Prostate gland (tissue), 2 donors: ENCODE measurements at regions not wholly inside any gene's neighbourhood (a gene's known extent, or its start where the extent isn't known, plus 50 kb on each side); places are given as distances from the start of the nearest gene placed in this dataset.

Source experiments
- POLR2AphosphoS5 ChIP-seq: sonication (generic); formaldehyde crosslinking; IDR thresholded peaks from one replicate; pipeline ENCODE4 v1.6.1; 2017; ENCODE audit warnings: antibody characterized with exemption
- TF ChIP-seq, protein P1 (sequence below), 4 experiments: fragments of 200-600 bp in 2 of 4; fragments of 450-650 bp in 2 of 4; sonication (generic) in 2 of 4; IDR thresholded peaks; 1 replicate in 3 of 4; 2 replicates in 1 of 4; pipeline ENCODE4 v1.5.1; 2016 to 2019; ENCODE audit warnings: antibody characterized with exemption in 4 of 4, mild to moderate bottlenecking in 2 of 4, moderate library complexity in 2 of 4

DNA sequence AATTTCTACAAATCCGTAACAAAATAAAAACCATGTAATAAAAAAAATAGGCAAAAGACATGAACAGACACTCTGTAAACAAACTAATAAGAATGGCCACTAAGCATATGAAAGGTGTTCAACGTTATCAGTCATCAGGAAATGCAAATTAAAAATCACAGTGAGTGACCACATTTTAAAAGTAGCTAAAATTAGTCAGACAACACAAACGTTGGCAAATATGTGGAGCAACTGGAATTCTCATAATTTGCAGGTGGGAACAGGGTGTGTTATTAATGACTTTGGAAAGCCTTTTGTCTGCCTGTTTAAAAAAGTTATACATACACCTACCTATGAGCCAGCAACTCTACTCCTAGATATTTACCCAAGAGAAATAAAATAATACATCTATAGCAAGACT, 164.4 kb downstream of the RMI1 start:
- TF ChIP-seq, protein P1, sequence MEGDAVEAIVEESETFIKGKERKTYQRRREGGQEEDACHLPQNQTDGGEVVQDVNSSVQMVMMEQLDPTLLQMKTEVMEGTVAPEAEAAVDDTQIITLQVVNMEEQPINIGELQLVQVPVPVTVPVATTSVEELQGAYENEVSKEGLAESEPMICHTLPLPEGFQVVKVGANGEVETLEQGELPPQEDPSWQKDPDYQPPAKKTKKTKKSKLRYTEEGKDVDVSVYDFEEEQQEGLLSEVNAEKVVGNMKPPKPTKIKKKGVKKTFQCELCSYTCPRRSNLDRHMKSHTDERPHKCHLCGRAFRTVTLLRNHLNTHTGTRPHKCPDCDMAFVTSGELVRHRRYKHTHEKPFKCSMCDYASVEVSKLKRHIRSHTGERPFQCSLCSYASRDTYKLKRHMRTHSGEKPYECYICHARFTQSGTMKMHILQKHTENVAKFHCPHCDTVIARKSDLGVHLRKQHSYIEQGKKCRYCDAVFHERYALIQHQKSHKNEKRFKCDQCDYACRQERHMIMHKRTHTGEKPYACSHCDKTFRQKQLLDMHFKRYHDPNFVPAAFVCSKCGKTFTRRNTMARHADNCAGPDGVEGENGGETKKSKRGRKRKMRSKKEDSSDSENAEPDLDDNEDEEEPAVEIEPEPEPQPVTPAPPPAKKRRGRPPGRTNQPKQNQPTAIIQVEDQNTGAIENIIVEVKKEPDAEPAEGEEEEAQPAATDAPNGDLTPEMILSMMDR (IDR thresholded peaks at IDR 0.05): no peak
- no peak for TF ChIP-seq POLR2AphosphoS5
